Smooth muscle cell (in vitro differentiated cells): ENCODE measurements at regions not wholly inside any gene's neighbourhood (a gene's known extent, or its start where the extent isn't known, plus 50 kb on each side); places are given as distances from the start of the nearest gene placed in this dataset.

ENCODE experiments used
- DNase-seq: peaks from one replicate; lab custom pipeline; 2025; ENCODE audit not compliant: unreplicated experiment; lab: John Stamatoyannopoulos, UW
- H2AFZ ChIP-seq: fragments of 200-600 bp; sonication (generic); 2 replicates; pipeline ENCODE4 v1.6.0; 2016; ENCODE audit warnings: antibody characterized with exemption, low read depth, mild to moderate bottlenecking
- H3F3A ChIP-seq: fragments of 200-600 bp; sonication (generic); 2 replicates; pipeline ENCODE4 v1.6.0; 2017; ENCODE audit warnings: antibody characterized with exemption, low read depth
- H3K27ac ChIP-seq: fragments of 200-600 bp; sonication (generic); 2 replicates; pipeline ENCODE4 v1.5.1; 2016; ENCODE audit warnings: low read depth, mild to moderate bottlenecking
- H3K27me3 ChIP-seq: fragments of 200-600 bp; sonication (generic); 2 replicates; pipeline ENCODE4 v1.6.1; 2016; ENCODE audit warnings: low read depth, mild to moderate bottlenecking
- H3K36me3 ChIP-seq: fragments of 200-600 bp; sonication (generic); 2 replicates; pipeline ENCODE4 v1.5.1; 2016; ENCODE audit warnings: low read depth
- H3K4me1 ChIP-seq: fragments of 200-600 bp; sonication (generic); 2 replicates; pipeline ENCODE4 v1.5.1; 2016; ENCODE audit warnings: low read depth
- H3K4me2 ChIP-seq: fragments of 200-600 bp; sonication (generic); 2 replicates; pipeline ENCODE4 v1.6.0; 2016; ENCODE audit warnings: mild to moderate bottlenecking
- H3K4me3 ChIP-seq: fragments of 200-600 bp; sonication (generic); 2 replicates; pipeline ENCODE4 v1.5.1; 2016; ENCODE audit warnings: mild to moderate bottlenecking
- H3K79me2 ChIP-seq: fragments of 200-600 bp; sonication (generic); 2 replicates; pipeline ENCODE4 v1.6.0; 2016; ENCODE audit warnings: low read depth, mild to moderate bottlenecking
- H3K9ac ChIP-seq: fragments of 200-600 bp; sonication (generic); 2 replicates; pipeline ENCODE4 v1.6.0; 2016; ENCODE audit warnings: low read depth
- H3K9me3 ChIP-seq: fragments of 200-600 bp; sonication (generic); replicated peaks from 2 replicates; pipeline ENCODE4 v1.5.1; 2016; ENCODE audit warnings: low read depth
- H4K20me1 ChIP-seq: fragments of 200-600 bp; sonication (generic); 2 replicates; pipeline ENCODE4 v1.6.0; 2016; ENCODE audit warnings: low read depth
- WGBS: methylation state at CpG from one replicate; pipeline ENCODE4 v1.1.7; 2016; ENCODE audit warnings: low lambda C conversion rate; 5-methylcytosine and 5-hydroxymethylcytosine counted together
- TF ChIP-seq, protein P1 (sequence below): fragments of 200-600 bp; sonication (generic); IDR thresholded peaks from 2 replicates; pipeline ENCODE4 v1.5.1; 2017; ENCODE audit warnings: borderline replicate concordance, mild to moderate bottlenecking, antibody characterized with exemption; ENCODE audit not compliant: insufficient read depth, poor library complexity, severe bottlenecking

DNA sequence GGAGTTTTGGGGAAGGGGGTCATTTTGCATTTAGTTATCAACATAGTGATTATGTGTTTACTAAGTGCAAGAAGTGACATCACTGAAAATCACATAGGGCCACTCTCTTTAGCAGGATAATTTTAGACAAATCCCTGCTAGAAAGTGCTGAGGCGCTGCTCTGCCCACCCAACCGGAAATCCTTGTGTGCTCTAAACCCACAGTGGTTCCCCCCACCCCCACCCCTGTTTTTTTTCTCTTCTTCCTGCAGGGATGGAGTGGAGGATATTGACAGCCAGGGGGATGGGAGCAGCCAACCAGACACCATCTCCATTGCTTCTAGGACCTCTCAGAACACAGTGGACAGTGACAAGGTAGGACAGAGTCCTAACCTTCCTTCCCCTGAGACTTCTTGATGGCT, 234.2 kb upstream of the UMPS start:
- no peak for DNase-seq
- H3K9me3 ChIP-seq, result no peaks in the 10 kb centered on the region
- no peaks in the 10 kb centered on the region for H3K36me3 ChIP-seq
- H3K27ac ChIP-seq, result no peak overlapping the region
- H3F3A ChIP-seq, result no peaks in the 10 kb centered on the region
- no peaks in the 10 kb centered on the region for H3K4me1 ChIP-seq
- WGBS, result 84% methylated on average over 2 of the region's 2 CpGs
- no peaks in the 10 kb centered on the region for H3K79me2 ChIP-seq
- H2AFZ ChIP-seq, result no peak overlapping the region
- no peak overlapping the region for H3K4me3 ChIP-seq
- H4K20me1 ChIP-seq, result no peaks in the 10 kb centered on the region
- TF ChIP-seq, protein P1, sequence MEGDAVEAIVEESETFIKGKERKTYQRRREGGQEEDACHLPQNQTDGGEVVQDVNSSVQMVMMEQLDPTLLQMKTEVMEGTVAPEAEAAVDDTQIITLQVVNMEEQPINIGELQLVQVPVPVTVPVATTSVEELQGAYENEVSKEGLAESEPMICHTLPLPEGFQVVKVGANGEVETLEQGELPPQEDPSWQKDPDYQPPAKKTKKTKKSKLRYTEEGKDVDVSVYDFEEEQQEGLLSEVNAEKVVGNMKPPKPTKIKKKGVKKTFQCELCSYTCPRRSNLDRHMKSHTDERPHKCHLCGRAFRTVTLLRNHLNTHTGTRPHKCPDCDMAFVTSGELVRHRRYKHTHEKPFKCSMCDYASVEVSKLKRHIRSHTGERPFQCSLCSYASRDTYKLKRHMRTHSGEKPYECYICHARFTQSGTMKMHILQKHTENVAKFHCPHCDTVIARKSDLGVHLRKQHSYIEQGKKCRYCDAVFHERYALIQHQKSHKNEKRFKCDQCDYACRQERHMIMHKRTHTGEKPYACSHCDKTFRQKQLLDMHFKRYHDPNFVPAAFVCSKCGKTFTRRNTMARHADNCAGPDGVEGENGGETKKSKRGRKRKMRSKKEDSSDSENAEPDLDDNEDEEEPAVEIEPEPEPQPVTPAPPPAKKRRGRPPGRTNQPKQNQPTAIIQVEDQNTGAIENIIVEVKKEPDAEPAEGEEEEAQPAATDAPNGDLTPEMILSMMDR, result no peak
- H3K4me2 ChIP-seq, result no peak overlapping the region
- H3K9ac ChIP-seq, result no peak overlapping the region
- H3K27me3 ChIP-seq, result no peaks in the 10 kb centered on the region

DNA sequence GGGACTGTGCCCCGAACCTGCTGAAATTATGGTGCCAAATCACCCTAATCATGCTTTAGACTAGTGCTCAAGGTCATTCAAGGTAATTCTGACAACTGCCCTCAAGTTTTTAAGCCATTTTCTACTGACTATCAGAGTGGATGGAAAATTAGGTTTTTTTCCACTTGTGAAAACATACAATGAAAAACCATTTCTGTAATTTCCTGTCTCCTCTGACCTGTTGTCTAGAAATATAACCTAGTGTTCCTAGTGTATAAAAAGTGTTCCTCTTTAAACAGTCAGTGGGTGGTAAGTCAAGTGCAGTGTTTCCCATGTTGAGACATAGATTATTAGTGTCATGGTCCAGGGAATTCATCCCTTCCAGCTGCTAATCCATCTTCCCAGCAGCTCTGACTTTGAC, 232.8 kb upstream of the UMPS start:
- DNase-seq, result no peak
- Histone ChIP-seq H4K20me1 (no peaks in the 10 kb centered on the region), H3K9ac (no peak overlapping the region), H3K4me3 (no peak overlapping the region), H3K9me3 (no peaks in the 10 kb centered on the region), H3K27ac (no peak overlapping the region), H3K4me2 (no peak overlapping the region), H3F3A (no peaks in the 10 kb centered on the region), H3K4me1 (no peaks in the 10 kb centered on the region), H3K79me2 (no peaks in the 10 kb centered on the region), H3K36me3 (no peaks in the 10 kb centered on the region), H3K27me3 (no peaks in the 10 kb centered on the region), H2AFZ (no peak overlapping the region)
- 91% methylated on average over 1 of the region's 1 CpG for WGBS
- TF ChIP-seq, protein P1, result no peak

DNA sequence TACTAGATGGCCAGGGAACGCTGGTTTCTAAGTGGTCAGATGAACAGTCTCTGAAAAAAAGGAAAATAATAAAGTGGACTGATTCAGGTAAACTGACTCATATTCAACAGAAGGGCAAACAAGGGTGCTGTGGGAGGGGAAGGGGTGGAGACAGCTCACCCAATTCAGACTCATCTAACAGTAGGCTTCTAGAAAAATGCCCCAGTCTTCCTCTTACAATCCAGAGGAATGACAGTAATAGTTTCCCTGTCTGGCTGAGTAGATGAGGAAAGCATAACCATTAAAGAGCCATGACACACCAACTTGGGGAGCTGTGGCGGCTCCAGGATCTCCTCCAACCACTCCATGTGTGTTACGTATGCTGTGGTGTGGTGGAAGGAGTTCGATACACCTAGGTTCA, 231.4 kb upstream of the UMPS start:
- H3K27me3 ChIP-seq, result no peaks in the 10 kb centered on the region
- H3K9ac ChIP-seq, result no peak overlapping the region
- no peaks in the 10 kb centered on the region for H3K4me1 ChIP-seq
- no peak for DNase-seq
- H4K20me1 ChIP-seq, result no peaks in the 10 kb centered on the region
- H3K36me3 ChIP-seq, result no peaks in the 10 kb centered on the region
- H2AFZ ChIP-seq, result no peak overlapping the region
- no peaks in the 10 kb centered on the region for H3K9me3 ChIP-seq
- H3K4me2 ChIP-seq, result no peak overlapping the region
- WGBS, result 80% methylated on average over 4 of the region's 4 CpGs
- TF ChIP-seq, protein P1, result no peak
- H3K27ac ChIP-seq, result no peak overlapping the region
- H3K4me3 ChIP-seq, result no peak overlapping the region
- H3F3A ChIP-seq, result no peaks in the 10 kb centered on the region
- H3K79me2 ChIP-seq, result no peaks in the 10 kb centered on the region

DNA sequence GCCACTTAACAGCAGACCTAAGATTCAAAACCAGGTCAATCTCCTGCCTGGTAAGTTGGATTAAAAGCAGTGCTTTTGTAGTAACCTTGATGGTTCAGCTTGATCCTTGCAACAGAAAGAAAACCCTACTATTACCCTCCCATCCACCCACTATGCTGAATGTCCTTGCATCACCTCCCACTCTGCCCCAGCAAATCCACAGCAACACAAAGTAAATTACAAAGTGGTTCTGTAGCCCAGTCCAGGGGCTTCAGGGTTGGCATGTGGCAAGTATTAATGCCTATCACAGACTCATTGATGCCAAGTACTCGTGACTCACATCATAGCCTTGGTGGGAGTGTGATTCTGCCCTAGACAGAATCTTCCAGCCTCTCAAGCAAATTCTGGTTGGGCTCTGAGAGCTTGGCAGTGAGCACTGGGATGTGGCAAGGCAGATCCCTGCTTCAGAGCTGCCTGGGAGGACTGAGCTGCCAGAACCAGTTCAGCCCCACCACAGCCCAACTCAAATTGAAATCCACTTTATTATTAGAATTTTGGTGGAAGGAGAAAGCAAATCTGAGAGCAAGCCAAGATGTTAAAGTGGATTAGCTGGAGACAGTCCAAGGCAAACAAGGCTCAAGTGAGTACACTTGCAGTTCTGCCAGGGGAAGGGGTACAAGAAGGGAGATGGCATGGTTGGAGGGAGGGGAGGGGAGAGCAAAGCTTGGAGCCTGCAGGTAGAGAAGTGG, 225.8 kb upstream of the UMPS start:
- Histone ChIP-seq H3K9me3 (no peaks in the 10 kb centered on the region), H2AFZ (no peak overlapping the region)
- WGBS, result 87% methylated on average over 1 of the region's 1 CpG

More for the DNA sequence above, 225.8 kb upstream of the UMPS start:
- no peaks in the 10 kb centered on the region for H3K4me1 ChIP-seq
- H3K79me2 ChIP-seq, result no peaks in the 10 kb centered on the region
- no peaks in the 10 kb centered on the region for H3F3A ChIP-seq
- no peaks in the 10 kb centered on the region for H4K20me1 ChIP-seq
- no peaks in the 10 kb centered on the region for H3K27me3 ChIP-seq
- no peak overlapping the region for H3K4me2 ChIP-seq
- TF ChIP-seq, protein P1, result no peak
- H3K27ac ChIP-seq, result no peak overlapping the region
- no peaks in the 10 kb centered on the region for H3K36me3 ChIP-seq
- no peak overlapping the region for H3K9ac ChIP-seq
- DNase-seq, result no peak
- no peak overlapping the region for H3K4me3 ChIP-seq
